ENCODE measurements at regions not wholly inside any gene's neighbourhood (a gene's known extent, or its start where the extent isn't known, plus 50 kb on each side); places are given as distances from the start of the nearest gene placed in this dataset.
"Not testable (repeated sequence)": the region's sequence is repeated elsewhere in the genome, so short reads cannot be mapped to it uniquely, and the experiment has no call there.

- not testable (repeated sequence) for DNase-seq
Measured at GRCh38 chr4:69013933-69014332, 62.3 kb upstream of the UGT2A3 start.

GRCh38 chr4:69017986-69018385 is 66.4 kb upstream of the UGT2A3 start:
- not testable (repeated sequence) for DNase-seq

GRCh38 chr4:69019538-69020461 is 68.2 kb upstream of the UGT2A3 start:
- DNase-seq: not testable (repeated sequence)

- DNase-seq: not testable (repeated sequence)
Measured at GRCh38 chr4:69020462-69020807, 68.8 kb upstream of the UGT2A3 start.

- DNase-seq: peak; percentile 0
Measured at GRCh38 chr4:69025191-69025998, 70.9 kb upstream of the UGT2B7 start.

- no peak for DNase-seq
Measured at GRCh38 chr4:69025999-69026387, 70.3 kb upstream of the UGT2B7 start.

- DNase-seq: no peak
Measured at GRCh38 chr4:69026974-69027373, 69.3 kb upstream of the UGT2B7 start.

GRCh38 chr4:69030326-69030725 is 65.9 kb upstream of the UGT2B7 start:
- DNase-seq: no peak

GRCh38 chr4:69032847-69033638 is 63.2 kb upstream of the UGT2B7 start:
- no peak for DNase-seq

GRCh38 chr4:69034315-69034740 is 61.9 kb upstream of the UGT2B7 start:
- DNase-seq: not testable (repeated sequence)

- no peak for DNase-seq
Measured at GRCh38 chr4:69038582-69038981, 57.7 kb upstream of the UGT2B7 start.

GRCh38 chr4:69039071-69039470 is 57.2 kb upstream of the UGT2B7 start:
- no peak for DNase-seq

- no peak for DNase-seq
Measured at GRCh38 chr4:69044247-69044646, 52.0 kb upstream of the UGT2B7 start.
